ENCODE measurements at regions not wholly inside any gene's neighbourhood (a gene's known extent, or its start where the extent isn't known, plus 50 kb on each side); places are given as distances from the start of the nearest gene placed in this dataset.

GRCh38 chr18:21162786-21163185, 51.2 kb upstream of the ROCK1 start:
- no peak for DNase-seq (ENCODE audit: low spot score)

- no peak for DNase-seq (ENCODE audit: low spot score)
These were observed 52.3 kb upstream of the ROCK1 start for GRCh38 chr18:21163647-21164547.

DNA sequence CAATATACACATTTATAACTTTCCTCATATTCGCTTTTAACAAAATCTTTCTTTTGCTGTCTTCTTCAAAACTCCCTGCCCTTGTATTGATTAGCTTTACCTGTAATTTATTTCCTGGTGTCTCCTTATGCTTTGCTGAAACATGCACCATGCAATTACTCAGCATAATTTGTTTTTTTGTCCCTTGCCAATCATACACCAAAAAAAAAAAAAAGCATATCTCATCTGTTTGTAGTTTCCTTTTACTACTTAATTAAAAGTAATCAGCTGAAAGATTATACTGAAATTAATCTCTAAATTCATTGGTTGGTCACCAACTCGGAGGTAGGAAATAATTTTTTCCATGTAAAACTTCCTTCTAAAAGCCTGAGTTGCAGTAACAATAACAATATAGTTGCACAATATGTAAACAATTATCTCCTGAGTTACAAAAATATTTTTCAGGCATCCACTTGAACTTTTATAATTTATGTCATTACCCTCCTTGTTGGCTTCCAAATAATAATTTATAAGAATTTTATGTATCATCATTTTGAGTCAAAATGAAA, 53.0 kb upstream of the ROCK1 start:
- DNase-seq (ENCODE audit: low spot score) = no peak

DNA sequence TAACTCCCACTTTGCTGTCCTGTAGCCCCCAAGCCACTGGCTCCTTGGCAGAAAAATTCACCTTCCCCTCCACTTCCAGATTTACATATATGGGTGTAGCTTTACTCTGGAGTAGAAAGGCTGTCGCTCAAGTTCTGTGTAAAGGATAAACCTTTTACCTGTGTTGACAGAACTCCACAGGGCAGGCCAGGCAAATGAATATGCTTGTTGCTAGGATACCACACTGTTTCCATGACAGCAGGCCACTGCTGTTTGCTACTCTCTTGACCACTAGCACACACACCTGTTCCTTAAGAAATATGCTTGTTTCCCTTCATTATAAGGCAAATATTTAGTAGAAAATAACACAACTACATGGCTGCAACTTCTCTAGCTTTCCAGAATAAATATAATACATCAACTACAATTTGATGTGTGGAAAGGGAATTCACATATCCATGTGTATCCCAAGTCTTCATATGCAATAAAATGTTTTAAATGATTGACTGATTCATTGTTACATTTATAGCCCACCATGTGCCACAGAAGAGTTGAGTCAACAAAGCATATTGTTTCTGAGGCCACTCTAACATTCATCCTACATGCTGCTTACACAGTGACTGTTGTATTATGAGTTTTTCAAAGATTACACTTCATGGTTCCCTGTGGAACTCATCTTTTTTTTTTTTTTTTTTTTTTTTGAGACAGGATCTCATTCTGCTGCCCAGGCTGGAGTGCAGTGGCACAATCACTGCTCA, 56.2 kb upstream of the ROCK1 start:
- no peak for DNase-seq (ENCODE audit: low spot score)

DNA sequence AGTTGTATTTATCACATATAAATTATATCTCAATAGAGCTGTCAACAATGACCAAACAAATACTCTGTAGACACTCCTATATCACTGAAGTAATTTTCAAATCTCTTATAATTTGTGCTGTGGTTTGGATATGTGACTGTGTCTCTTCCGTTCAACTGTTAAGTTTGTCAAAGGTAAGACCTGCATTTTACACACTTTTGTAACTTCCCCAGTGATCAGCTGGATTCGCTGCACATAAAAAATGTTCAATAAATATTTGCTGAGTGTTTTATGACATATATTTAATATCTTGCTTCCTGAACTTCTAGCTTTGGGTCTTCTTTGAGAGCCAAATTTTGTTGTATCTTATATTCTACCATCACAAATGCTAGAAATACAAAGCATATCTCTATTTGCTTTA, 57.3 kb upstream of the ROCK1 start:
- DNase-seq (ENCODE audit: low spot score) = no peak

DNA sequence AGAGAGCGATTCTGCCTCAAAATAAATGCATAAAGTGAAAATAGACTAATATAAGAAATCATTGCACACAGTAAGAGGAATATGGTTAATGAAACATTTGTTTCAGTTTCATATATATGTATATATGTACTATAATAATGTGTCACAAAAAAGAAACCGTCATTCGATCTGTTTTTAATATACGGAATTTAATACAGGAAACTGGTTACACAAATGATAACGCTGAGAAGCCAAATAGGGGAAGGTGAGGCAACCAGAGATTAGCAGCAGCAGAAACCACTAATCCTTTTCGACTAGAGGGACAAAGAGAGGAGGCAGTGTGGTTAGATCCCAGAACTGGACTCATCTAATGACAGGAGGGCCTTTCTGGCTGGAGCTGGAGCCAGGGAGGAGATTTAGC, 64.2 kb upstream of the GREB1L start:
- DNase-seq (ENCODE audit: low spot score) = no peak

GRCh38 chr18:21179590-21180220, 62.3 kb upstream of the GREB1L start:
- peak; percentile 41 for DNase-seq (ENCODE audit: low spot score)

DNA sequence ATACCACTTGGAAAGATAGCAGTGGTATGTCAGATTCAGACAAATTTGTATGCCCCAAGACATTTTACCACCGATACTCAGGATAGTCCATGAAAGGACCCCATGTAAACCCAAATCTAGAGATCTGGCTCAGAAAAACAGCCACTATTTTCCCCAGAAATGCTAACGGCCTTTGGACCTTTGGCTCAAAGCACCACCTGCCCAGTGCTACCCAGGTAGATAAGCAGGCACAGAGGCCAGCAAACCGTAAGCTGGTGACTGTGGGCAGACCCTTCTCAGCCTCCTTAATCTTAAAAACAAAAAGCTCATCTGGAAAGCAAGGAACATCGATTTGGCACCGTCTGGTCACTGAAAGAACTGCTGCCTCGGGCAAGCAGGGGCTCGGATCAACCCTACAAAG, 61.4 kb upstream of the GREB1L start:
- no peak for DNase-seq (ENCODE audit: low spot score)

GRCh38 chr18:21181766-21182165, 60.3 kb upstream of the GREB1L start:
- no peak for DNase-seq (ENCODE audit: low spot score)

DNA sequence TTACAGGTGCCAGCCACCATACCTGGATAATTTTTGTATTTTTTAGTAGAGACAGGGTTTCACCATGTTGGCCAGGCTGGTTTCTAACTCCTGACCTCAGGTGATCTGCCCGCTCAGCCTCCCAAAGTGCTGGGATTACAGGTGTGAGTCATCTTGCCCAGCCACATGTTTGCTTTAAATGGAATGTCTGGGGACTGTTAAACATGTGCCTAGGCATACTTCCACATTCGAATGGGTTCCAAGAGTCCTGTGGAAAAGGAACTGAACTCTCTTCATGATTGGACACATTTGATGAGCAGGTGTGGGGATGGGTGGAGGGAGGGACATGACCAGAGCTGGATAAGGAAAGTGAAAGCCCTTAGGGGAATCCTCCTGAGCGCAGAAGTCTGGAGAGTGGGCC, 58.4 kb upstream of the GREB1L start:
- no peak for DNase-seq (ENCODE audit: low spot score)

DNA sequence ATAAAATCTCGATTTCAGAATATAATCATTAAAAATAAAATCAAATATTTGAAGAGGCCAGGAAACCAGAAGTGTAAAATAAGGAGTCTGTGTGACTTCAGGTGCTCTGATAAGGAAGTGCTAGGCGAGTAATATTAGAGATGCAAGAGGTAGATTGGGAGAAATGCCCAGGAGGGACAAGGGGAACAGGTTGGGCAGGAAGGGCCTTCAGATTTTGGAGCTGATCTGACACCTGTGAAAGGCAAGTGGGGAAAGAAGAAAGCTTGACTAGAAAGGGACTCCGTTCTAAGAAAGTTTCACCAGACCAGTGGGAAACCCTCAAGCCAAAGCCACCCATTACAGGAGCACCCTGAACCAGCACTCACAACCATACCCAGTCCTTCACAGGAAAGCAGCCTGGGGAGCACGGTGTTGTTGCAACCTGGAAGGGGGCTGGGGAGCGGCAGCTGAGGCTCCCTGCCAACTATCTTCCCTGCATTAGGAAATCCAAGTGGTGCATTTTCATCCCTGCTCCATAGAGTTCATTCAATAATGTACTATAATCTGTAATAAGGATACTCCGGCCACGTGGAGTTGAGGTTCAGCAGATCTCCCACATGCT, 57.5 kb upstream of the GREB1L start:
- no peak for DNase-seq (ENCODE audit: low spot score)

DNA sequence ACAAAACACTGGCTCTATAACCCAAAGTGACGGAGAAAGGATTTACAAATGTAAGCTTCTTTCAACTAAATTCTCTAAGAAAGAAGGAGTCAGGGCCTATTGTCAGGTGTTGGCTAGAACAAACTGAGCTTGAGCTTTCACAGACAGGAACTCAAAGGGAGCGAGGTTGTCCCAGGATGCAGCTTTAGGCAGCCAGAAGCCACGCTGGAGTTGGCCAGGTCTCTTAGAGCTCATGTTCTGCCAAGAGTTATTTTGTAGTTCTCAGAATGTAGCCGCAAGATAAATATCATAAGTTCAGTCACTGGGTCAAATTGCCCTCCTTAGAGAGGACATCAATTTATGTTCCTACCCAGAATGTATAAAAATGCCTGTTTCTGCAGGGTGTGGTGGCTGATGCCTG, 54.1 kb upstream of the GREB1L start:
- DNase-seq (ENCODE audit: low spot score) = no peak

DNA sequence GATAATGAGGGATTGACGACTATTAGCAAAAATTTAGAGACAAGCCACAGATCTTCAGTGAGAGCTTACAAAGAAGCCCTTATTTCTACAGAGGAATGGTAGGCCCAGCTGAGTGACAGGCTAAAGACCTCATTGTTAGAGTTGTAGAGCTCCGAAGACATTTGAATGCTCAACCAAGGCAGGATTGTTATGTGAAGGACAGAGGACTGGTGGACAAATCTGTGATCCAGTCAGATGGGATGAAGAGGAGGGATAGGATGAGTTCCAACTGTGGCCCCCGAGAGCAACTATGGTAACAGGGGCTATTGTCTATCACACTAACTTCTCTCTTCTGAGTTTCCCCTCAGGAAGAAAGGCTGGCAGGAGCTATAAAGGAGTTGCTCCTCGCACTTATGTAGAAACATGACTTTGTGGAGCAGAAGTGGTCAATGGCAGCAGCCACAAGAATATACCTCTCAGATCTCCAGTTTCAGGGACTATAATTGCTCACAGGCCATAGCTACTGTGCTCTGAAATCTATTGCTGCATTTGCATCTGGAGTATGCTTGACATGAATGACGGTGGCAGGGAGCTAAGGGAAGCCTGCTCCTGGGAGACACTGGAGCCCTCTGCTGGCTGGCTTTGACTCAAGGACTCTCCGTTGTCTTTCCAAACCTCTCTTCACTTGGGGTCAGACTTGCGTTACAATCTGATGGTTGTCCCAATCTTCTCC, 50.3 kb upstream of the GREB1L start:
- DNase-seq (ENCODE audit: low spot score) = no peak

Measured in CD4-positive, alpha-beta T cell treated with Interleukin-6 at 100 ng/mL for 8 hours (primary cell).